Kasumi-1 (cell line): ENCODE measurements at regions not wholly inside any gene's neighbourhood (a gene's known extent, or its start where the extent isn't known, plus 50 kb on each side); places are given as distances from the start of the nearest gene placed in this dataset.

Experiments used
- DNase-seq, 2 experiments: peaks; one replicate each; lab custom pipeline; 2025; lab: John Stamatoyannopoulos, UW

DNA sequence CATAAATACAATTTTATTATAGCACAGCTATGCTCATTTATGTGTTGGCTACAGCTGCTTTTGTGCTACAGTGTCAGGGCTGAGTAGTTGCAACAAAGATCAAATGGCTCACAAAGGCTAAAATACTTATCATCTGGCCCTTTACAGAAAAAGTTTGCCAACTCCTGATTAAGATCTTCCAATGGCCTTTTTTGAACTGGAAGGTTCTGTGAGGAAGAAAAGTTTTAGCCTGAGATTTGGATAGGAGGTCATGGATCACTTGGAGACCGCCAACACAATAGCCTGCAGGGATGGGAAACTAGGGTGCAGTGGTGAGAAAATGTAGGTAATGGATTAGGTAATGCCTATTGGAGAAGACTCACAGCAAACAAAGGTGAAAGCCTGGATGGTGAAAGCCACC lies 169.8 kb downstream of the NOC3L start:
- no peak for DNase-seq

DNA sequence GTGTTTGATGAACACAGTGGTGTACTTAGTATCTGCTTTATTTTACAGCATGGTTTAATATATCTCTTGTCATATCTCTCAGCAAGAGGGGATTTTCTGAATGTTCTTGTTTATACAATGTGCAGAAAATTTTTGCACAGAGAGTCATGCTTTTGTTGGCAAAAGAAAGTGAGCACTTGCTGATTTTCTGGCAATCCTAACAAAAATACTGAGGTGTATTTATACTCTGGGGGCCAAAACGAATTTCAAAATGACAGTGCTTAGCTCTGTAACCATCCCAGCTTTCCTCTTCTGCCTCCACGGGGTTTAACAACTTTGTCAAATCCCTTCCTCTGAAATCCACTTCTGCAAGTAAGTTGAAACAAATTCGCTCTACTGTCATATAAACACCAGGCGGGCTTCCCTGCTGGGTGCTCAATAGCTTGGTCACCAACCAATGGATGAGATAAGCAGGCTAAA lies 169.2 kb downstream of the NOC3L start:
- no peak for DNase-seq

GRCh38 chr10:94194256-94194655 lies 168.5 kb downstream of the NOC3L start:
- DNase-seq = no peak

GRCh38 chr10:94197241-94197640 lies 165.5 kb downstream of the NOC3L start:
- no peak for DNase-seq

GRCh38 chr10:94198324-94198723 lies 164.4 kb downstream of the NOC3L start:
- DNase-seq = no peak

DNA sequence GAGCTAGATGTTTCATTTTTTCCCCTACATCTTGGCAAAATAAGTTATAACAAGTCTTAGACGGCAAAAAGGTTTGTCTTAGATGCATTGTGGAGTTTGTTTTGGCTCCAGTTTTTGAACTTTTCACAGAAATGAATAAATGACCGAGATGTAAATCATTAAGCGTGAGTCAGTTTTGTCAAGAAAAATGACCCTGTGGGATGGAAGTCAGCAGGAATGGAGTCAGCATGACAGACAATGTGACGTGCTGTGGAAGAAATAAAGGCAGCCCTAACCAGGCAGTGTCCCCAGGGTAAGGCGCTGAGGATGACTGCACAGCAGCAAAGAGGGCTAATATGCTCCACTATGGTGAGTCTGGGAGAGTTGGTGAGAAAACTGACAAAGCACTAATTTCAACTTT lies 163.2 kb downstream of the NOC3L start:
- DNase-seq = no peak

DNA sequence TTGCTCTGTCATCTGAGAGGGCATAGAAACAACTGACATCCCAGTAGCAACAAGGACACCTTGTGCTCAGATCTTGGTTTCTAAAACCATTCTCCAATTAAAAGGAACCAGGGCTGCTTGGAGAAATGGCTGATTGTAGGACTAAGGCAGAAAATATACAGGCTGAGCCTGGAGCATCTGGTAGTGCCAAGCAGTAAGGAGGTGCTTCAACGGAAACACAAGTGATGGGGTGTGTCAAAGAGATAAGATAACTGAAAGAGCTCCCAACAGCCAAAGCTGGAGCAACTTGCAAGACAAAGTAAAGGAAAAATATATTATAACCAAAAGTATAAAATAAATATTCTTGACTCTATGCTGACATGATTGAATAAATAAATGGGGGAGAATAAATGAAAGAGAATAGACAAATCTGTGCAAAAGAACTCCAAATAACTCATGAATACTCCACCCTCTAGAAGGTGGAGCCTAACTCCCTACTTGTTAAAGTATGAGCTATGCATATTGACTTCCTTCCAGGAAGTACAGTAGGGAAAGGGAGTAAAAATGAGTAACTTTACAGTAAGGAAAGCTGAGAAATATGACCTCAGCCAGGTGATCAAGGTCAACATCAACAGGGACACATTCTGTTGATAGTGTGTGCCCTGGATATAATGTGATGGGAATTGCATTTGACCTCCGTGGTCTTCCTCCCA lies 162.4 kb downstream of the NOC3L start:
- no peak for DNase-seq

DNA sequence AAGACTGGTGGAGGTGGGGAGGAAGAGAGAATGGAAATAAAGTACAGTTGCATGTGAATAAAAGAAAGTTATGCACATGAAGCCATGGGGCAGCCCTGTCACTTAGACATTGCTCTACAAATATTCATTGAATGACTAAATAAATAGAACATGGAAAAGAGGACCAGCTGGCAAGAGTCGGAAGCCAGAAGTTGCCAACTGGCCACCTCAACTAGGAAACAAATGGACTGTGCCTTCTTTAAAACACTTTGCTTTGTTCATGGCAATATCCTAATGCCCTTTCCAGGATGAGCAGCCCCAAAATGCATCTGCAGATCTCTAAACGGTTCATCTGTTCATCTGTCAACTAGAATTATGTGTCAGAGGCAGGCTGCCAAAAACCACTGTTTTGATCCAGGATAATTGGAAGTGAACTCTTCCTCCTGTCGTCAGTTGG lies 157.3 kb downstream of the NOC3L start:
- DNase-seq = no peak

DNA sequence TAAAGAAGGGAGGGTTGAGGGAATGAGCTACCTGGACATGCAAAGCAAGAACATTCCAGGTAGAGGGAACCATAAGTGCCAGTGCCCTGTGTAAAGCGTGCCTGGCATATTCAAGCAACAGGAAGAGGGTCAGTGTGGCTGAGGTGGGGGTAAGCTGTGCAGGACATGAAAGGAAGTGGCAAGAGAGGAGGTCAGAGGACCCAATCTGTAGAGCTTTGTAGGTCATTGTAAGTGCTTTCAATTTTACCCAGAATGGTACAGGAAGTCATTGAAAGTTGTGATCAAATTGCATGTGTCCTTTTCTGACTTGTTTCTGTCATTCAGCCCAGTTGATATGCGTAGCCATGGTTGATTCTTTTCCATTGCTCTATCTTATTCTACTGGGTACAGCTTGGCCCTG lies 156.6 kb downstream of the NOC3L start:
- DNase-seq = no peak

GRCh38 chr10:94208315-94208714 lies 154.4 kb downstream of the NOC3L start:
- DNase-seq = no peak

GRCh38 chr10:94210440-94211168 lies 152.1 kb downstream of the NOC3L start:
- no peak for DNase-seq

DNA sequence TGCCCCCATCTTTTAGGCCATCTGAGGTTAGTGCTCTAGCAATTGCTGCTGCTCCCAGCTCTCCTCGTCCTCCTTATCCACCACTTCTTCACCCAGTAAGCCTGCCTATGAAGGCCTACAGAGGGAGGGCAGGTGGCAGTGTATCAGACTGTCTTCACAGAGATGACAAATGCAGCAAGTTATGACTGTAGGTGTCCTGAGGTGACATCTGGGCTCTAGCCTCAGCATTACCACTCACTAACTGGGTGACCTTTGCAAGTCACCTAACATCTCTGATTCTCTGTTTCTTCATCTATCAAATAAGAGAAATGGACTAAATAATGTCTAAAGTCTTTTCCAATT lies 151.6 kb downstream of the NOC3L start:
- DNase-seq = no peak

GRCh38 chr10:94213001-94213530 lies 149.7 kb downstream of the NOC3L start:
- DNase-seq = no peak

DNA sequence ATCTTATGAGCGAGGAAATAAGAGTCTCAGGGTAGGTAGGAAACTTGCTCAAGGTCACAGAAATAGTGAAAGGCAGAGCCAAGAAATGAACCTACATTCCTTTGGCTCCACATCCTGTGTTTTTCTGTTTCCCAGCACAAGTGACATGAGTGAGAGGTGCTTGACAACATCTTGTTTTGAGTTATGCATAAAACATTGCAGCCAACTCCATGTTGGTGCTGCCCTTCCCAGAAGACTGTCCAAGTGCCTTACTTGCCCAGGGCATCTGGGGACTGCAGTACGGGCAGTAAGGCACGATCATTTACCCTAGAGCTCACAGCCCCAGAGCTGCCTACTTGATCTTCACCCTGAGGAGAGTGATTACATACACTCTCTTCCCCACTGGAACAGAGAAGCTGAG lies 148.8 kb downstream of the NOC3L start:
- no peak for DNase-seq

DNA sequence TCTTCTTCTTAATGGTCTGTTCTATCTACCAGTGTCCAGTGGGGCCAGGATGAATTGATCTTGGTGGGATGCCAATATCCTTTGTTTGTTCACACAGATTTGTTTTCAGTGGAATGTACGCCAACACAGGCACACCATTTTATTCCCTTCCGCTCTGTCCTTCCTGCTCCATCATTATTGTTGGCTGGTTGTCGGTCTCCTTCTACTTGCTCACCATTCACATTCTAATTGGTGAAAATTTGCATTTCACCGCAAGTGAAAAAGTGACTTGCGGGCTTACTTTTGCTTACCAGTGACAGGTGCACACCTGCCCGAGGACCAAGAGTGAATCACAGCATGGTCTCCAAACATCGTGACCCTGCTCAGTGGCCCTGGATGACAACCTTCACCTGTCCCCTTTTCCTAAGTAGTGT lies 148.3 kb downstream of the NOC3L start:
- no peak for DNase-seq

DNA sequence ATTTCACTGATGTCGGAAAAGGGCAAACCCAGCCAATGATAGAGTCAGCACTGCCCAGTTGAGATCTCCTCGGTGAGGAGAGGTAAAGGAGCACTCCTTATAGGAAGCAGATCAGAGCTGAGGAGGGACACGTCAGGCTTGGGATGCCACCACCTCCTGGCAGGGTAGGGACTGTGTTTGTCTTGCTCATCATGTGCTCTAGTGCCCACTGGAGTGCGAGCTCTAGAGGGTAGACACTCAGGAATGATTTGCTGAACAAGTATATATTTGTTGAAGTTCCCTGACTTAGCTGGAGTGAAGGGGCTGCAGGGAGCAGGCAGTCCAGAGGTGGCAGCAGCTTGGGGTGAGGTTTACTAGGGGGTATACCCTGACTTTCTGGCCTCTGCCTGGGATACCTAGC lies 146.5 kb downstream of the NOC3L start:
- no peak for DNase-seq

DNA sequence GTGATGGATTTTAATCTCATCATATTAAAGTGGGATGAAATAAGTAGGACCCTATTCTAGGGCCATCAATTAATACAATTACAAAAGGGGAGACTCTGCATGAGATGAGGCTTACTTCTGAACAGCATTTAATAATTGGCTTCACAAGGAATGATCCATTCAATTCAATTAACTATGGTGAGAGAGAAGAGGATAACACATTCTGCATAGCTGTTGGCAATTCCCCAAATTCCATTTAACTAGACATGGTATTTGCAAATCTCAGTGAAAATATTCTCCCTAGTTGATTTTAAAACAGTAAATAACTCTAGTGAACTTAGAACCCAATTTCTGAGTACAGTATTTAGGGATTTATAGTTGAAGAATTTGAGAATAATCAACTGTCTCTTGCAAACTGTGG lies 145.3 kb downstream of the NOC3L start:
- no peak for DNase-seq

DNA sequence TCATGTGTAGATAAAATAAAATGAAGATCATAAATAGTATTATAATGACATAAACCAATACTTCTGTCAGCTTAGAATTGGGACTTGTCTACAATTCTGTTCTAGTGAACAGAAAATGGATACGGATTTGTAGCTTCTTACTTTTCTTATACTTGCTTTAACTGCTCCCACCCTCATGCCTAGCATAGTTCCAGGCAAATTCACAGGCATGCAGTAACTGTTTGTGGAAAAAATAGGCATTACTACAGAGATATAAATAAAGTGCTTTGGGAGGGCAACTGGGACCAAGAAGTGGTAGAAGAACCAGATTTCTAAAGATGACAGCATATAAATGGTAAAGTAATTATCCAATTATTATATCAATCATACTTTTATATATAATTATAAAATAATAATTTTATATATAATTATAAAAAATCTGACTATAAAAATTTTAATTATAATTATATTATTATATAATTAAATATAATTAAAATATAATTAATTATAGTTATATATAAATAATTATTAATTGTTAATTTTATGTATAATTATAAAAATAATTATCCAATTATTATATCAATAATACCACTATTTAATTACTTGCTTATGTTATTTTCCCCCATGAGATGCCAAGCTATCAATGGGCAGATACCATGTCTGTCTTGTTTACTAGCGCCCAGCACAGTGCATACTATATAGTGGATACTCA lies 144.1 kb downstream of the NOC3L start:
- no peak for DNase-seq

DNA sequence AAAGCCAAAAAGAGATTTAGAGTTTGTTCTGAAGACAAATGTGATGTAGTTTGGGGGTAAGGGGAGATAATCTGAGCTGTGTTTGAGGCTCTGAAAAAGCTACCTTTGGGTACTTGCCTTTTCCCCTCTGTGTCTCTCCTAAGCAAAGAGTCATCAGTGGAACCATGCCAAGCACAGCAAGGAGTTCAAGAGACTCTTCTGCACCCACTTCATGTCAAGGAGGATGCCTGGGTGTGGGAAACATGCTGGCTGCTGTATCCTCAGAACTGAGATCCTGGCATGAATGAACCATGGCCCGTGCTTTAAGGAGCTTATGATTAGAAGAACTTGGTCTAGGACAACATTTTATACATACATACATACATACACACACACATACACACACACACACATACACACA lies 142.9 kb downstream of the NOC3L start:
- no peak for DNase-seq

DNA sequence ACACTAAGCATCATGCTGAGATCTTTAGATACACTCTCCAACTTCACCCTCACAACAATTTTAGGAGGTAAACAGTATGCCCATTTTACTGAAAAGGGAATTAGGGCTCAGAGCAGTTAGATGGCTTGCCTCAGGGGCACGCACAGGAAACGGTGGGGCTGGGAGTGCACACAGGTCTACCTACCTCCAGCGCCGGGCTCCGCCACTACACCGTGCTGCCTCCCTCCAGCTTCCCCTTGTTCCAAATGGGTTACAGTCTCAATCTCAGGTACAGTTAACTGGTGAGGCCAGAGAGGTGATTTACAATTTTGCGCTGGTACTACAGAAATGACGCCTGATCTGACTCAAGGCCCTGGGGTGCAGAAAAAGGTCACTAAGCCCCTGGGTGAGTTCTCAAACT lies 142.0 kb downstream of the NOC3L start:
- DNase-seq = no peak

GRCh38 chr10:94223702-94224370 lies 138.9 kb downstream of the NOC3L start:
- no peak for DNase-seq

- no peak for DNase-seq
Observed at GRCh38 chr10:94224656-94225055, 138.1 kb downstream of the NOC3L start.
